ENCODE measurements at regions not wholly inside any gene's neighbourhood (a gene's known extent, or its start where the extent isn't known, plus 50 kb on each side); places are given as distances from the start of the nearest gene placed in this dataset.

- DNase-seq: no peak
Observed at GRCh38 chr12:84741031-84741430, 171.6 kb downstream of the SLC6A15 start.

DNA sequence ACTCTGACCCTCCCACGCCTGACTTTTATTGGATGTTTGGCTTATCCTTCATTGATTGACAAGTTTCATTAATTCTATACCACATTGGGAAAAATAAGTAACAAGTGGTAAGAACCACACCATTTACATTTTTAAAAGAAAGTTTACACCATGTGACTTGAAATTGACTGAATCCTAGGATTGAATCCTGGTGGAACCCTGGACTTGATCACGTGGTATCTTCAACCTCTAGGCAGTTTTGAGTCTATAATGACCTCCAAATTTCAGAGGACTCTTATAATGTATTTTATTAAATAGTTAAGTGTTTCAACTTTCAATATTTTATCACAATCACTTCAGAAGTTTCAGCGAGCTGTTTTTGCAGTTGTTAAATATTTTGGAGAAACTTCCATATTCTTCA, 172.0 kb downstream of the SLC6A15 start:
- DNase-seq: no peak

DNA sequence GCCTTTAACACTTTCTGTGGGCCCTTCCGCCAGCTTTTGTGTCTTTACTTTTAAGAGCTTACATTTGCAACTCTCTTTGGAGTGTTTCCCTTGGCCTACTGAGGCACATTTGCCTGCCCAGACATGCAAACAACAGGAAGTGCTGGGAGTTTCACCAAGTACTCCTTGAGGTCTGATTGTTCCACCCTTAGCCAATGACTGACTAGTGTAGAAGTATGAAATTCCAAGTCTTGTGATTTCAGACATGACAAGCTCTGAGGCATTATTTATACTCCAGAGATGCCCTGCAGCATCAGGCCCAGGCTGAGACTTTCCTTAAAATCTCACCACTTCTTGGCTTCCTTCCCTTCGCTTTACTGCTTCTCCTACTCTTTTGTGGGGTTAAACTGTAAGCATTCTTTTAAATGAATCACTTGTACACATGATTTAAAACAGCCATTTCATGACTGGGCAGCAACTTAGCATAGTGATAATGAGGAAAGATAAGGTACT, 174.1 kb downstream of the SLC6A15 start:
- DNase-seq: peak; percentile 34

GRCh38 chr12:84732828-84733340, 179.7 kb downstream of the SLC6A15 start:
- DNase-seq: no peak

DNA sequence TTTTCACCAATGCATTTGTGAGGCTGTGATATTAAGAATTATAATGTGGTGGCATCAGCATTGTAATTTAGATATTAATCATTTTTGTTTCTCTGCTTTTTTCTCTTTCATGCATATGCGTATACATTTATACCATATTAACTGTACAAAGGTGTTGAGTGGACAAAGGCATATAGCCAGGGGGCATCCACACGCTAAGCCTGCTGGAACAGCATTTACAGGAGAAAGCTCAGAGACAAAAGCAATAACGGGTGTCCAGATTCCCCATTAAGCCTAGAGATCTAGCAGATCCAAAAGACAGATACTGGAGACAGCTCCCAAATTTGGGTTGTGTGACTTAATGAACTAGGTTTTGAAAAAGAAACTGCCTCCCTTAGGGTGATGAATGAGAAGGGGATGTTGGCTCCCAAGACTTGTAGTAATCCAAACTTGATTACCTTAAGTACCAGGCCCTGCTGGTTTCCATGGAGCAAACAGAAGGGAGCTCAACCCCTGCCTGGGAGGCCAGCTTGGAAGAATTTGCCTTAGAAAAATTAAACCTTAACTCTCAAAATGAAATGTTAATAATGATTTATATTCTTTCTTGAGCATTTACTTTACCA, 181.9 kb downstream of the SLC6A15 start:
- no peak for DNase-seq

GRCh38 chr12:84727961-84728360, 184.6 kb downstream of the SLC6A15 start:
- no peak for DNase-seq

- no peak for DNase-seq
Observed at GRCh38 chr12:84726780-84727179, 185.8 kb downstream of the SLC6A15 start.

DNA sequence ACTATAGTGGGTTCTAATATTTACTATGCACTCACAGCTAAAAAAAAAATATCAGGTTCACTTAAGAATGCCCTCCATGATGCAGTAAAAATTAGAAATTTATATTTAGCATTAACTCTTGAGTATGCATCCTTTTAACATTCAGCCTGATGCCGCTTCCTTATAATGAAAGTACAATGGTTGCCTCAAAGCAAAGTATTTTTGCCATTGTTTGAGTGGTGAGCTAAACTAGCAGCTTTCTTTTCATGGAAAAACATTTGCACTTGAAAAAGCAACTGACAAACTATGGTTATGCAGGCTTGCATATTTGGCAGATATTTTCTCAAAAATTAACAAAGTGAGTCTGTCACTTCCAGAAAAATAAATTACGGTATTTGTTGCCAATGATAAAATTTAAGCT, 188.6 kb downstream of the SLC6A15 start:
- DNase-seq: no peak

GRCh38 chr12:84719997-84720396, 192.6 kb downstream of the SLC6A15 start:
- DNase-seq: no peak

GRCh38 chr12:84718906-84719305, 193.7 kb downstream of the SLC6A15 start:
- no peak for DNase-seq

DNA sequence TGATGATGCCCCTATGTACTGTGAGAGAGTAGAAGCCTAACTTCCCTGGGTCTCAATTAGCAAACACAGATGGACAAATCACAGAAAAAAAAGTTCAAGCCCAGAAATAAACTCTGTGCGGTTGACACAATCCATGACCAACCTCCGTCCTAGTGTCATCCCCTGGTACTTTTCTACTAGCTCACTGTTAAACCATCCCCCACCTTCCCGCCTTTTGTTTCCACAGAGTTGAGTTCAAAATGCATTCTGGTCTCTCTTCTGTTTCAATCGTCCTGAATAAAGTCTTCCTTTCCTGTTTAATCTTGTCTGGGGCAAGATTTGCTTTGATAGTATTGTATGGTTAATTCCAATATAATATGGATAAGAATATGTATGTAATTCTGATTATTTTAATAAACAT, 199.9 kb downstream of the SLC6A15 start:
- no peak for DNase-seq

DNA sequence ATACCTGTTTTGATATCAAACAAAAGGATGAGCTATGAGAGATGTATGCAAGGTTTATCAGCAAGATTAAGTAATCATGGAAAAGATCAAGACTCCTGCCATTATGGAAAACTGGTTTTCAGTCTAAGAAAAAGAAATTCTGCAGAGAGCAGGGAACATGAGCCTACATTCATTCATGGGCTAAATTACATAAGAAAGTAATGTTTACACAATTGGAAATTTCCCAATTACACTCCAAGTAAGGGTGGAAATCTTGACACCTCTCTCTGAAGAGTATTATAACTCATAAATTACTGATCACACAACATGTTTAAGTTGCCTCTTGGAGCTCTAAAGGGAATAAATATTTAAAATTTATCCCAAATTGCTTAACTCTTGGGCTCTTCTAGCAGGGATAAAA, 206.2 kb downstream of the SLC6A15 start:
- DNase-seq: no peak

- DNase-seq: no peak
Observed at GRCh38 chr12:84704856-84705255, 207.7 kb downstream of the SLC6A15 start.

DNA sequence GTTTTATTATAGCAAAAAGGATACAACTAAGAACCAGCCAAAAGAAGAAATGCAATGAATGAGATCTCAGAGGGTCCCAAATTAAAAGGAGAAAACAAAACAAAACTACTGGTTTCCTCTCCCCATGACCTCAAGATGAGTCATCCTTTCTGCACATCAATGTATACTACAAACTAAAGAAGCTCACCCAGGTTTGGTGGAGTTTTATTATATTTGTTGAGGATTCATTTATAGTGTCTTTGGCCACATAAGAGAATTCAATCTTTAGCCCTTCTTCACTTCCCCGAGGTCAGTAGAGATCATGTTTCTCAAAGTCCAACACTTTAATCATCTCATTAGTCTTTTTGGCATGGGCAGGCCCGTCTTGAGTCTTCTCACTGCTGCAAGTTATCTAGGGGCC, 210.6 kb downstream of the SLC6A15 start:
- no peak for DNase-seq

- no peak for DNase-seq
Observed at GRCh38 chr12:84701041-84701440, 211.6 kb downstream of the SLC6A15 start.

DNA sequence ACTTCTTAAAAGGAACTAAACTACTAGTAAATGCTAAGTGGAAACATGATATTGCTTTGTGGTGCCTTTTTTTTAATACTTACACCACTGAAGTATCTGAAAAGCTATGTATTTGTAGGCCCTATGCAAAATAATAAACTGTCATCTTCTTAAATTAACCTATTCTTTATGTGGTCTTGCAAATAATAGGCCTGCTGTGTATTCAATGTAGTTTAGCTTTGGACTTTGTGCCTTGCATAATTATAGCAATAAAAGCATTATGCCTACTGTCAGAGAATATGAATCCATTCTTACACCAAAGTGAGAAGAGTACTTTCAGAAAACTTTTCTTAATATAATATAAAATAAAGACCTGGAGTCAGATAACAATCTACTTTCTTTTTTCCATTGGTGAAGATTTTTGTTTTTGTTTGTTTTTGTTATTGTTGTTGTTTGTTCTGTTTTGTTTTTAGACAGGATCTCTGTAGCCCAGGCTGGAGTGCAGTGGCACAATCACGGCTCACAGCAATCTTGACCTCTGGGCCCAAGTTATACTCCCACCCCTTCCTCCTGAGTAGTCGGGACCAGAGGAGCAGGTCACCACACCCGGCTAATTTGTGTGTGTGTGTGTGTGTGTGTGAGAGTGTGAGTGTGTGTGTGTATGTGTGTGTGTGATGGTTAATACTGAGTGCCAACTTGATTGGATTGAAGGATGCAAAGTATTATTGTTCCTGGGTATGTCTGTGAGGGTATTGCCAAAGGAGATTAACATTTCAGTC, 213.8 kb downstream of the SLC6A15 start:
- no peak for DNase-seq

DNA sequence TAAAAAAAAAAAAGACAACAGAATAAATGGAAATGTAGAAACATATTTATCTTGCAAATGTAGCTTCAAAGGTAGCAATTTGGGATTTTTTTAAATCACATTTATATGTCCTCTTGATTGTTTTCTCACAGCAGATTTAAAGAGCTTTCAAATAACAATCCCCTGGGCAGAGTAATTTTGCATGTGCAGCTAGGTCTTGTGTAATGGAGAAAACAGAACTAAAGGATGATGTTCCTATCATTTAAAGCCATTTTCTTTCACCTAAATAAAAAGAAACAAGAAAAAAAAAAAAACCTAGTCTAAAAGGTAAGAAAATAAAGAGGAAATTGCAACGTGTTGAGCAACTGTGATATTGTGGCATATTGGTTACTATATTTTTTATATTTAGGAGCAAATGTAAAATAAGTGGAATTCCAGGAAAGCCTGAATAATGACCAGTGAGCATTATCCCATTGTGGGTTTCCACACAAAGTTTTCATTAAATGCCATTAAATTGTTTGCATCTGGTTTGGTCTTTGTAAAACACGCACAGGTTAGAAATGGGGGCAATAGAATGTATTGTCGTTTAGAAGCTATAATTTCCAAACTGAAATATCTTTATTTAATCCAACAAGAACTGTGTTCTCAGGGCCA, 215.6 kb downstream of the SLC6A15 start:
- DNase-seq: no peak

DNA sequence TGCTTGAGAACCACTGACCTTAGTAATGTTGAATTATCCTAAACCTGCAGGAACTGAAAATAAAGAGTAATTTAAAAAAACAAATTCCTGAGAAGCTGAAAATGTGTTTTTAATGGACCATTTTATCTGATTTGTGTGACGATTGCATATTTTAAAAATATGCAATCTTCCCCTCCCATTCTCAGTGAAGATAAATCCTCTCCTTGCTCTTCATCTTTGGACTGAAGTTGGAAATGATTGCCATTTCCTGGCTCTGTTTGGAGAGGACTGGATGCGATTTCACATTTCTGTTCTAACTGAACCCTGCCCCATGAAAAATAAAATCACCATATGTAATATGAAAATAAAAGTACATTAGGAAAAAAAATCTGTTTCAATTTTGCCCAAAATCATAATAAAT, 216.3 kb downstream of the SLC6A15 start:
- DNase-seq: no peak

DNA sequence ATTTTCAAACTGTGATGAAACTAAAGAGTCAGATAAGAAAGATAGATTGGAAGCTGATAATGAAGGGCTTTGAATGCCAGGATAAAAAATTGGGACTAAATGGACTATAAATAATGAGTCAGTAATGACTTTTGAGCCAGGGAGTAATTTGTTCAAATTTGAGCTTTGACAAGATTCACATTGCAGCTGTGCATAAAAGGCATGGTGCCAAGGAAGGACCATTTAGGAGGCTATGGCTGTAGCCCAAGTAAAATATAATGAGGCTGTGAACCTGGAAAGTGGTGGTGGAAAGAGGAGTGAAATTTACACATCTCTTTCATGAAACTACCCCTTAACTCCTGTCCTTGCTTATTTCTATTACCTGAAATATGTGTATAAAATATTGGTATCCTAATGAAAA, 218.5 kb downstream of the SLC6A15 start:
- no peak for DNase-seq

DNA sequence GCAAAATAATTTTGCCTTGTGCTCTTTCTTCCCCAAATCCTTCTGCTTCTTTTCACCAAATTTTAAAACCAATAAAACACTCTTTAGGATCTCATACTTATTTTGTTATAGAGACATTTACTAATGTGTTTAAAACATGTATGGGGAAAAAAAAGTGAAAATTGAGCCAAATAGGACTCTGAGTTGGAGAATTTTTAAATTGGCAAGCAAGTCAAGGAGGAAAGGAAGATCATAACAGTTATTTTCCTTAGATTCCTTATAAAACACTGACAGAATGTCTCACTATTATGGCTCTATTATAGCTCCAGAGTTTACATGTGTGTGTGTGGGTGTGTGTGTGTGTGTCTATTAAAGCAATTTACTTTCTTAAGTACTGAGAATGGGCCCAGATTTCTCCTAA, 220.5 kb downstream of the SLC6A15 start:
- DNase-seq: no peak

GRCh38 chr12:84691266-84691665, 221.3 kb downstream of the SLC6A15 start:
- DNase-seq: no peak

DNA sequence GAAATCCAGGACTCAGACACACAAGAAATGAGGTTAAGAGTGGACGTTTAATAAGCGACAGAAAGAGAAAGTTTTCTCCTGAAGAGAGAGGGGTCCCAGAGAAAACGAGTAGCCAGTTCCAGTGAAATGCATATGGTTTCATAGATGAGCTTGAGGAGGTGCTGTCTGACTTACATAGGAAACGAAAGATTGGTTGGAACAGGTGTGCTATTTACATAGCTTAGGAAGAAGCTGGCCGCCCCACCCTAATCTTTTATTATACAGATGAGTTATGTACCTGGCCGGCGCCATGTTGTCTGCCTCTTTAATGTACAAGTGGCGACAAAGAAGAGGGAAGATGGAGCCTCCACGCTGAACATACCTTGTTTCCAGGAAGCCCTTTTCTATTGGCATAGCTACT, 223.0 kb downstream of the SLC6A15 start:
- DNase-seq: no peak

DNA sequence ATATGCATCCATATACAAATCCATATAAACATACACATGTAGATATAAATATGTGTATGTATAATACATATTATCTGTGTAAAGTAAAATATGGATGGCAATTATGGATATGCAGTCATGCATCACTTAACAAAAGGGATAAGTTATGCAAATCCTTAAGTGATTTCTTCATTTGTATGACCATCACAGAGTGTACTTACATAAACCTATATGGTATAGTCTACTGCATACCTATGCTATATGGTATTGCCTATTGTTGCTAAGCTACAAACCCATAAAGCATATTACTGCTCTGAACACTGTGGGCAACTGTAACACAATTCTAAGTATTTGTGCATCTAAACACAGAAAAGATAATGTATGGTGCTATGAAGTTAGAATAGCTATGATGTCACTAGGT, 227.2 kb downstream of the SLC6A15 start:
- DNase-seq: no peak

- DNase-seq: no peak
Observed at GRCh38 chr12:84676787-84677186, 235.8 kb downstream of the SLC6A15 start.
